ENCODE measurements at regions not wholly inside any gene's neighbourhood (a gene's known extent, or its start where the extent isn't known, plus 50 kb on each side); places are given as distances from the start of the nearest gene placed in this dataset.

- POLR2A ChIA-PET: no interaction called here
- CTCF ChIA-PET: interaction anchor here (1.9 to 7.0 kb wide), 2 partner anchors 8 to 315 kb away, joined by 4 to 176 read pairs; no protein-coding TSS in a partner anchor
- DNase-seq (ENCODE audit: low read depth, low spot score): no peak
- no peak overlapping the region for H3K4me3 ChIP-seq (ENCODE audit: low read depth, low read length)
- TF ChIP-seq, protein P1, sequence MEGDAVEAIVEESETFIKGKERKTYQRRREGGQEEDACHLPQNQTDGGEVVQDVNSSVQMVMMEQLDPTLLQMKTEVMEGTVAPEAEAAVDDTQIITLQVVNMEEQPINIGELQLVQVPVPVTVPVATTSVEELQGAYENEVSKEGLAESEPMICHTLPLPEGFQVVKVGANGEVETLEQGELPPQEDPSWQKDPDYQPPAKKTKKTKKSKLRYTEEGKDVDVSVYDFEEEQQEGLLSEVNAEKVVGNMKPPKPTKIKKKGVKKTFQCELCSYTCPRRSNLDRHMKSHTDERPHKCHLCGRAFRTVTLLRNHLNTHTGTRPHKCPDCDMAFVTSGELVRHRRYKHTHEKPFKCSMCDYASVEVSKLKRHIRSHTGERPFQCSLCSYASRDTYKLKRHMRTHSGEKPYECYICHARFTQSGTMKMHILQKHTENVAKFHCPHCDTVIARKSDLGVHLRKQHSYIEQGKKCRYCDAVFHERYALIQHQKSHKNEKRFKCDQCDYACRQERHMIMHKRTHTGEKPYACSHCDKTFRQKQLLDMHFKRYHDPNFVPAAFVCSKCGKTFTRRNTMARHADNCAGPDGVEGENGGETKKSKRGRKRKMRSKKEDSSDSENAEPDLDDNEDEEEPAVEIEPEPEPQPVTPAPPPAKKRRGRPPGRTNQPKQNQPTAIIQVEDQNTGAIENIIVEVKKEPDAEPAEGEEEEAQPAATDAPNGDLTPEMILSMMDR (IDR thresholded peaks at IDR 0.05; ENCODE audit: insufficient read depth, low read length, missing control alignments): no peak
Observed at GRCh38 chr18:76713432-76713831, 108.9 kb upstream of the ZNF236 start.

GRCh38 chr18:76712511-76713140, 109.7 kb upstream of the ZNF236 start:
- DNase-seq (ENCODE audit: low read depth, low spot score): no peak
- TF ChIP-seq, protein P1 (IDR thresholded peaks at IDR 0.05; ENCODE audit: insufficient read depth, low read length, missing control alignments): no peak
- H3K4me3 ChIP-seq (ENCODE audit: low read depth, low read length): no peak overlapping the region
- CTCF ChIA-PET: interaction anchor here (1.0 to 7.0 kb wide), 3 partner anchors 9 to 314 kb away, joined by 4 to 176 read pairs (median 4); no protein-coding TSS in a partner anchor
- POLR2A ChIA-PET: interaction anchor here (0.6 kb wide), 1 partner anchor 1130 kb away, joined by 4 read pairs; no protein-coding TSS in a partner anchor

GRCh38 chr18:76710646-76711520, 111.5 kb upstream of the ZNF236 start:
- ChIA-PET CTCF (interaction anchor here (0.6 to 7.0 kb wide), 14 partner anchors 10 to 331 kb away, joined by 3 to 176 read pairs (median 7); no protein-coding TSS in a partner anchor), POLR2A (no interaction called here)
- H3K4me3 ChIP-seq (ENCODE audit: low read depth, low read length): no peak overlapping the region
- DNase-seq (ENCODE audit: low read depth, low spot score): no peak
- TF ChIP-seq, protein P1 (IDR thresholded peaks at IDR 0.05; ENCODE audit: insufficient read depth, low read length, missing control alignments): no peak

DNA sequence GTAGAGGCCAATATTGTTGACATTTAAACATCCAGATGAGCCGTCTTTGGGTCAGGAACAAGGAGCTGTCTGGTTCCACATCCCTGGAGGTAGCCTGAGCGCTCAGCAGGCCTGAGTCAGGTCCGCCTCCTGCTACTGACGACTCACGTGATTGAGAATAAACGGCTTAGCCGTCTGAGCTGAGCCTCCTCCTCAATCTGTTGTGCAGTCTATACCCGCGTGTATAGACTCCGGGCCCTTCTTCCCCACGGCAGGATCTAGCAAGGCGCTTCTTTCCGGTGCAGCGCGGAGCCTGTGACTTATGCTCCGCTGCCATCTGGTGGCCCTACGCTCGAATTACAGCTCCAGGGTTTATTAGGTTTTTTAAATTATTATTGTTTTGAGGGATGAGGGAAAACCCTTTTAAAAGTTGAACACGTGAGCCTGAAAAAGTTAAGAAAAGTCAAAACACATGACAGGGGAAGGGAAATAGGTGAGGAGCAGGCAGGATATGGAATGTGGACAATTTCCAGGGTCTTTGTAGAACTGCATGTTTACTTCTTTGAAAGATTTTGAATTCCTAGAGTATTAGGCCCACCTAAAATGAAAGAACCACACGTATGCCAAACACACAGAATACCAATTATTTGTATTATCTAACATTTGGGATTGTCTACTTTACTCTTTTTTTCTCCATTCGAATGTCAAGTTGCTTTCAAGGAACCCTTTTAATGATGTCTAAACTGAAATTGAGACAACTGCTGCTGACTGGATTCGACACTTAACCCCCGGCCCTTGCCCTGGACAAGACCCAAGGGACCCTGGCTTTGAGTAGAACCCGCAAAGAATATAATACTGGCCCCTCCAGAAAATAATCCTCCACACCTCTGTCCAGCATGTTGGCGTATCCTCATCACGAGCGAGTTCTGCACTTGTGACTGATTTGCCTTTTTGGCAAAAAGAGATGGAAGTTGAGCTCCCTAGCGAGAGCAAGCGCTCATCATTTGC, 112.4 kb upstream of the ZNF236 start:
- ChIA-PET CTCF (interaction anchor here (0.6 to 7.0 kb wide), 45 partner anchors 9 to 364 kb away, joined by 3 to 176 read pairs (median 5); no protein-coding TSS in a partner anchor), POLR2A (no interaction called here)
- TF ChIP-seq, protein P1 (IDR thresholded peaks at IDR 0.05; ENCODE audit: insufficient read depth, low read length, missing control alignments): peak; percentile 76
- no peak overlapping the region for H3K4me3 ChIP-seq (ENCODE audit: low read depth, low read length)
- DNase-seq (ENCODE audit: low read depth, low spot score): no peak

GRCh38 chr18:76708722-76709353, 113.5 kb upstream of the ZNF236 start:
- POLR2A ChIA-PET: no interaction called here
- TF ChIP-seq, protein P1 (IDR thresholded peaks at IDR 0.05; ENCODE audit: insufficient read depth, low read length, missing control alignments): no peak
- DNase-seq (ENCODE audit: low read depth, low spot score): no peak
- H3K4me3 ChIP-seq (ENCODE audit: low read depth, low read length): no peak overlapping the region
- CTCF ChIA-PET: interaction anchor here (0.7 to 7.0 kb wide), 32 partner anchors 8 to 362 kb away, joined by 3 to 176 read pairs (median 5); no protein-coding TSS in a partner anchor

Data from AG04449 (cell line).